Common myeloid progenitor, CD34-positive (primary cell): ENCODE measurements at regions not wholly inside any gene's neighbourhood (a gene's known extent, or its start where the extent isn't known, plus 50 kb on each side); places are given as distances from the start of the nearest gene placed in this dataset.

Source experiments
- CTCF ChIA-PET: fragments of 350-600 bp; sonication (Branson Sonifier 250); formaldehyde crosslinking; loops from one replicate; lab custom pipeline; 2021; ENCODE audit warnings: antibody characterized with exemption; lab: Charles Lee
- POLR2A ChIA-PET: fragments of 350-600 bp; sonication (Branson Sonifier 250); formaldehyde crosslinking; loops from one replicate; lab custom pipeline; 2021; ENCODE audit warnings: antibody characterized with exemption; lab: Charles Lee
- DNase-seq, 3 donors: peaks; one replicate each; pipeline versions ENCODE4 v3.0.0 to v3.0.0-alpha.2; 2013
- H3K27ac ChIP-seq, 2 experiments: 1 replicate in 1 of 2; 2 replicates in 1 of 2; pipeline ENCODE4 v1.7.0; 2013; ENCODE audit warnings: inconsistent platforms in 2 of 2, low read length in 2 of 2, mild to moderate bottlenecking in 2 of 2, low read depth in 1 of 2, moderate library complexity in 1 of 2; ENCODE audit not compliant: severe bottlenecking in 2 of 2, insufficient read depth in 1 of 2, poor library complexity in 1 of 2
- H3K27me3 ChIP-seq, 5 experiments: replicated peaks in 2 of 5; 1 replicate in 3 of 5; 2 replicates in 2 of 5; pipeline versions ENCODE4 v1.6.1 to v1.7.0; 2013; ENCODE audit warnings: low read length in 4 of 5, mild to moderate bottlenecking in 2 of 5, moderate library complexity in 2 of 5, inconsistent platforms in 1 of 5; ENCODE audit not compliant: insufficient read depth in 5 of 5, control insufficient read depth in 4 of 5
- H3K36me3 ChIP-seq, 4 experiments: 1 replicate in 2 of 4; 2 replicates in 2 of 4; pipeline versions ENCODE4 v1.6.1 to v1.7.0; 2013; ENCODE audit warnings: low read length in 3 of 4, control low read depth in 1 of 4, mild to moderate bottlenecking in 1 of 4; ENCODE audit not compliant: control insufficient read depth in 4 of 4, insufficient read depth in 4 of 4
- H3K4me1 ChIP-seq, 4 experiments: 1 replicate in 3 of 4; 2 replicates in 1 of 4; pipeline versions ENCODE4 v1.6.1 to v1.7.1; 2013; ENCODE audit warnings: low read length in 3 of 4, mild to moderate bottlenecking in 3 of 4, control low read depth in 1 of 4, inconsistent platforms in 1 of 4, moderate library complexity in 1 of 4; ENCODE audit not compliant: control insufficient read depth in 4 of 4, insufficient read depth in 4 of 4; ENCODE audit errors: control extremely low read depth in 1 of 4
- H3K4me3 ChIP-seq, 7 experiments: 1 replicate in 4 of 7; 2 replicates in 3 of 7; pipeline versions ENCODE4 v1.5.1 to v1.7.0; 2013; ENCODE audit warnings: mild to moderate bottlenecking in 7 of 7, low read length in 6 of 7, moderate library complexity in 6 of 7, inconsistent platforms in 2 of 7, low read depth in 2 of 7, control low read depth in 1 of 7; ENCODE audit not compliant: insufficient read depth in 4 of 7, control insufficient read depth in 1 of 7; ENCODE audit errors: extremely low read depth in 1 of 7
- H3K9me3 ChIP-seq, 5 experiments: 1 replicate in 4 of 5; 2 replicates in 1 of 5; pipeline versions ENCODE4 v1.6.1 to v1.7.1; 2013; ENCODE audit warnings: low read length in 4 of 5, mild to moderate bottlenecking in 2 of 5, inconsistent platforms in 1 of 5, low read depth in 1 of 5, moderate library complexity in 1 of 5; ENCODE audit not compliant: control insufficient read depth in 4 of 5, insufficient read depth in 2 of 5; ENCODE audit errors: control extremely low read depth in 1 of 5
- WGBS: methylation state at CpG from one replicate; pipeline ENCODE4 v1.1.5; 2013; ENCODE audit not compliant: insufficient coverage; 5-methylcytosine and 5-hydroxymethylcytosine counted together

DNA sequence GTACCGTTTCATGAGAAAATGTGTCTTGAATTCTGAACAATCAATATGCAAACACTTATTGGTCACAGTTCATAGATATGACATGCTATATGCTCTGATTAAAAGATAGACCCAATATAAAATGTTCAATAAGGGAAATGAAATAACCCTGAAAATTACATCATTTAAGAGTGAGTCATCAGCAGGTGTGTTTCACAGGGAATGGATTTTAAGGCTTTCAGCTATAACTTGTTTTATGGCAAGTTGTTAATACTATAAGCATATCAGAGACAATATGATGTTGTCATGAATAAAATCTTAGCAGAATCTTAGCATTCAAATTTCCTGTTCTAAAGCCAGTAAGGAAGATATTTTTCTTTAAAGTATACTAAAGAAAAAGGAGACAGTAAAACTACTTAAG lies 483.4 kb upstream of the PCDH9 start:
- Histone ChIP-seq H3K27me3 (no peaks in the 10 kb centered on the region), H3K36me3 (no peaks in the 10 kb centered on the region), H3K4me3 (no peak overlapping the region), H3K4me1 (no peaks in the 10 kb centered on the region), H3K27ac (no peak overlapping the region), H3K9me3 (peaks cover 0 to 7% (median 0%) of the 10 kb centered on the region in 5 experiments)
- no peak for DNase-seq
- ChIA-PET POLR2A (no interaction called here), CTCF (no interaction called here)
- WGBS: no CpG with 5 or more reads among the region's 1 CpG

DNA sequence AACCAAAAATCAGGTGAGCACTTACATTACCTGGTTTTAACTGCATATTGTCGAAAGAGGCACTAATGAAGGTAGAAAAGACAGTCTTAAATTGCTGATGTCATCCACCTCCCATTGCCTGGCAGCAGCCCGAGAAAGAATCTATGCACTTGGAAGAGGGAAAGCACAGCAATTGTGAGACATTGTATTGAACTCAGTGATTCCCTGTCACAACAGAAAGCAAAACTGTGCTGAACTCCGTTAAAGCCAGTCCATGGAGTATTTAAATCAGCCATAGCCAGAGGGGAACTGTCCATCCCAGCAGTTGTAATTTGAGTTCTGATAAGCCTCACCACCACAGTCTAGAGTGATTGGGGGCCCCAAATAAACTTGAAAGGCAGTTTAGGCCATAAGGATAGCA lies 466.6 kb upstream of the PCDH9 start:
- no peaks in the 10 kb centered on the region for H3K27me3 ChIP-seq
- 97% methylated on average over 3 of the region's 3 CpGs for WGBS
- ChIA-PET POLR2A (no interaction called here), CTCF (no interaction called here)
- no peaks in the 10 kb centered on the region for H3K36me3 ChIP-seq
- H3K27ac ChIP-seq: no peak overlapping the region
- H3K9me3 ChIP-seq: peaks cover 0 to 5% (median 0%) of the 10 kb centered on the region in 5 experiments
- no peak for DNase-seq
- H3K4me3 ChIP-seq: no peak overlapping the region
- no peaks in the 10 kb centered on the region for H3K4me1 ChIP-seq

DNA sequence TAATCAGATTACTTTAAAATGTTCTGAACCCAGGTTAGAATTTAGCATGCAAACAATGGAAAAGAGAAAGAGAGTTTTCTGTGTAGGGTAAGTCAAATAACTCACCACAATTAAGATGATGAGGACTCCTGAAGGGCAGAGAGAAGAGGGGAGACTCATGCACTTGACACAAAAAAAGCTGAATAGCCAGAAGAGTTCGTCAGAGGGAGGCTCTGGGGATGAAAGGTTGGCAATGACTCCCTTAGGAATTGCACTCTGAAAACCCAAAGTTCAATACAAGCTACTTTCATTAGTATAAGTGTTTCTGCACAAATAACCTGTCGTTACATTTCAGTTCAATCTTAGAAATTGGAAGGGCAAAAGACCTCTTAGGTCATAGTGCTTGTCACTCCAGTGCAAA lies 434.4 kb upstream of the PCDH9 start:
- Histone ChIP-seq H3K9me3 (peaks cover 0 to 3% (median 0%) of the 10 kb centered on the region in 5 experiments), H3K36me3 (no peaks in the 10 kb centered on the region), H3K4me3 (no peak overlapping the region), H3K27me3 (no peaks in the 10 kb centered on the region), H3K4me1 (peaks cover 0 to 3% (median 0%) of the 10 kb centered on the region in 4 experiments), H3K27ac (no peak overlapping the region)
- no peak for DNase-seq
- WGBS: 100% methylated on average over 2 of the region's 2 CpGs
- ChIA-PET CTCF (no interaction called here), POLR2A (no interaction called here)

DNA sequence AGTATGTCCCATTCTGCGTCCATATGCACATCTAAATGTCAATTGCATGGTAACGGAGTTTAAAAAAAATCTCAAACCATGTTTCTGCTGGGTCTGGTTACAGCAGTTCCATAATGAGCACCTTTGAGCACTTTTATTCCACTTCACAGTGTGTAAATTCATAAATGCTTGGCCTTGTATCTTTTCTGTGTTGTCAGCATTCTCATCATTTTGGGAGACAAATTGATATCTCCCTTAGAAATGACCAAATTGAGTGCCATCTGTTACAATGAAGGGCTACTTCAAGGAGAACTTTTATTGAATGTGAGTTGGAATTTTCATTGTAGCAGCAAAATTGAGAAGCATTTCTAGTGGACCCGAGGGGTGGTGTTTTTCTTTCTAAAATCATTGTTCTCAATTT lies 432.9 kb upstream of the PCDH9 start:
- CTCF ChIA-PET: no interaction called here
- POLR2A ChIA-PET: no interaction called here
- Histone ChIP-seq H3K36me3 (no peaks in the 10 kb centered on the region), H3K4me3 (no peak overlapping the region), H3K27ac (no peak overlapping the region), H3K4me1 (peaks cover 0 to 3% (median 0%) of the 10 kb centered on the region in 4 experiments), H3K27me3 (no peaks in the 10 kb centered on the region), H3K9me3 (no peaks in the 10 kb centered on the region)
- no peak for DNase-seq
- 94% methylated on average over 2 of the region's 3 CpGs for WGBS

DNA sequence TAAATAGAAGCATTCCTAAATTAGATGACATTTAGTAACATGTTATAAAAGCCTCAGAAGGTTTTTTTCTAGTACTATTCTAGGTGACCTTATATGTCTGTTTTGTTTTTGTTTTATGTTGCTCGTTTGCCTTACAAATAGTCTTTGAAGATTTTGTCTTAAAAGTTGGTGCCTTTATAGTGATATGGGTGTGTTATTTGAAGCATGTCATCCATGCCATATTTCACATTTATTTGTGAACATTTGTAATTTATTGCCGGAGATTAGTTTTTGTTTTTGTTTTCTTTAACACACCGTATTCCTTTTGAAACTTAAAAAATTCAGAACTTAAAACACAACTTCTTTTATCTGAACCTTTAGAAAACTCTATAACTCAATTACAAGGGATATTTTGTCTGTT lies 422.8 kb upstream of the PCDH9 start:
- no CpG with 5 or more reads among the region's 3 CpGs for WGBS
- ChIA-PET POLR2A (no interaction called here), CTCF (interaction anchor here (1.7 kb wide), 1 partner anchor 9 kb away, joined by 4 read pairs; no protein-coding TSS in a partner anchor)
- no peak for DNase-seq
- Histone ChIP-seq H3K9me3 (no peaks in the 10 kb centered on the region), H3K27ac (no peak overlapping the region), H3K36me3 (no peaks in the 10 kb centered on the region), H3K4me1 (no peaks in the 10 kb centered on the region), H3K4me3 (no peak overlapping the region), H3K27me3 (no peaks in the 10 kb centered on the region)

DNA sequence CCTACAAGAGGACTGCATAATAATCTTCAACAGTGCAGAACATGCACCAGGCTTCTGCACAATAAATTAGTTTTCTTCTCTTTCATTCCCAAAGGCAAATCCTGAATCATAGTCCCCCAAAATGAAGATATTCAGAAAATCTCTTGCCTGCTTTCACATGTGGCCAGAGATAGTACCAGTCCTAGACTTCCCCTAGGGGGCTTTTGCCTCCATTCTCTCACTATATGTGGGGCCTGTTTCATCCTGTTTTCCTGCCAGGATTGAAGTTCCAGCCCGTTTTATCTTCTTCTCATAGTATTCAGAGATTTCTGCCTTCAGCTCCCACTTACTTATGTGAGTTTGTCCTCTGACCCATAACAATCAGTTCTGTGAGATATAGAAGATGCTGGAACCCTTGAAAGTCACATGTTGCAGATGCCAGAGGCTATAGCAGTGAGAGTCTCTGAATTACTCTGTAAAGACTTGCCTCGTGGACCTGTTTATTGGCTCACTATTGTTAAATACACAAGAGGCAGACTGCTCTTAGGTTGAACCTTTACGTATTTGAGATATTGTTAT lies 421.9 kb upstream of the PCDH9 start:
- H3K27me3 ChIP-seq: no peaks in the 10 kb centered on the region
- CTCF ChIA-PET: no interaction called here
- H3K4me1 ChIP-seq: no peaks in the 10 kb centered on the region
- no peaks in the 10 kb centered on the region for H3K36me3 ChIP-seq
- DNase-seq: no peak
- WGBS: 100% methylated on average over 1 of the region's 3 CpGs
- H3K9me3 ChIP-seq: no peaks in the 10 kb centered on the region
- no peak overlapping the region for H3K4me3 ChIP-seq
- no peak overlapping the region for H3K27ac ChIP-seq
- POLR2A ChIA-PET: no interaction called here

DNA sequence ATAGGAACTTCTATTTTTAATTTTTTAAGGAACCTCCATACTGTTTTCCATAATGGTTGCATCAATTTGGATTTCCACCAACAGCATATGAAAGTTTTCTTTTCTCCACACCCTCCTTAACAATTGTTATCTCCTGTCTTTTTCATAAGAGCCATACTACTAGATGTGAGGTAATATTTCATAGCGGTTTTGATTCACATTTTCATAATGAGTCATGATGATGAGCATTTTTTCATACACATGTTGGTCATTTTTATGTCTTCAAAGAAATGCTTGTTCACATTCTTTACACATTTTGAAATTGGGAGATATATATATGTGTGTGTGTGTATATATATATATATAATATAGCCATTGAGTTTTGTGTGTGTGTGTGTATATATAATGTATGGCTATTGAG lies 420.3 kb upstream of the PCDH9 start:
- Histone ChIP-seq H3K36me3 (no peaks in the 10 kb centered on the region), H3K4me3 (no peak overlapping the region), H3K9me3 (no peaks in the 10 kb centered on the region), H3K4me1 (no peaks in the 10 kb centered on the region), H3K27me3 (no peaks in the 10 kb centered on the region), H3K27ac (no peak overlapping the region)
- CTCF ChIA-PET: no interaction called here
- no peak for DNase-seq
- POLR2A ChIA-PET: no interaction called here
- WGBS: no CpG with 5 or more reads among the region's 1 CpG
